Caco-2 (cell line): ENCODE measurements at regions not wholly inside any gene's neighbourhood (a gene's known extent, or its start where the extent isn't known, plus 50 kb on each side); places are given as distances from the start of the nearest gene placed in this dataset.

Experiments used
- BruUV-seq: library from RNA; stranded (reverse); fragments of 400-500 nt; replicated peaks from 2 replicates; lab custom pipeline; 2021; lab: Mats Ljungman, UMichigan
- CTCF ChIA-PET: fragments of 300-600 bp; sonication (Branson Sonifier 250); formaldehyde crosslinking; loops from one replicate; lab custom pipeline; 2022; ENCODE audit warnings: antibody characterized with exemption; lab: Charles Lee
- POLR2A ChIA-PET: fragments of 300-600 bp; sonication (Branson Sonifier 250); formaldehyde crosslinking; loops from one replicate; lab custom pipeline; 2022; ENCODE audit warnings: antibody characterized with exemption; lab: Charles Lee
- DNase-seq, 2 experiments: peaks; one replicate each; pipeline versions ENCODE4 v3.0.0 to v3.0.0-alpha.2; 2020 to 2022
- H3K27me3 ChIP-seq: replicated peaks from 2 replicates; pipeline ENCODE4 v1.6.0; 2011; ENCODE audit warnings: low read length; ENCODE audit not compliant: control insufficient read depth, insufficient read depth
- H3K36me3 ChIP-seq: 2 replicates; pipeline ENCODE4 v1.5.1; 2011; ENCODE audit warnings: low read length; ENCODE audit not compliant: control insufficient read depth, insufficient read depth
- H3K4me1 ChIP-seq: fragments of 250-450 bp; sonication (Bioruptor Pico); 2 replicates; pipeline ENCODE4 v1.5.1; 2020; ENCODE audit warnings: mild to moderate bottlenecking
- H3K4me3 ChIP-seq: 2 replicates; pipeline ENCODE4 v1.5.1; 2011; ENCODE audit warnings: low read depth, mild to moderate bottlenecking, control low read depth, low read length
- H3K9me3 ChIP-seq: fragments of 250-450 bp; sonication (Bioruptor Pico); 2 replicates; pipeline ENCODE4 v1.5.1; 2020; ENCODE audit warnings: mild to moderate bottlenecking, moderate library complexity
- H3K27ac Mint-ChIP-seq: one replicate; pipeline ENCODE4 v1.8.0; 2022; ENCODE audit warnings: mixed read lengths; ENCODE audit not compliant: unreplicated experiment
- H3K27me3 Mint-ChIP-seq: one replicate; pipeline ENCODE4 v1.8.0; 2022; ENCODE audit warnings: mixed read lengths; ENCODE audit not compliant: insufficient read depth, unreplicated experiment
- H3K36me3 Mint-ChIP-seq: one replicate; pipeline ENCODE4 v1.8.0; 2022; ENCODE audit warnings: mild to moderate bottlenecking, mixed read lengths; ENCODE audit not compliant: insufficient read depth, unreplicated experiment
- H3K4me1 Mint-ChIP-seq: one replicate; pipeline ENCODE4 v1.8.0; 2022; ENCODE audit warnings: low read depth, mixed read lengths; ENCODE audit not compliant: unreplicated experiment
- H3K4me3 Mint-ChIP-seq: one replicate; pipeline ENCODE4 v1.8.0; 2022; ENCODE audit warnings: mild to moderate bottlenecking, moderate library complexity, mixed read lengths; ENCODE audit not compliant: unreplicated experiment
- H3K9me3 Mint-ChIP-seq: one replicate; pipeline ENCODE4 v1.8.0; 2022; ENCODE audit warnings: mixed read lengths; ENCODE audit not compliant: unreplicated experiment
- CTCF ChIP-seq, 2 experiments: fragments of 200-600 bp in 1 of 2; IDR thresholded peaks; 1 replicate in 1 of 2; 2 replicates in 1 of 2; pipeline versions ENCODE4 v1.5.1 to v1.8.0; 2011 to 2022; ENCODE audit warnings: antibody characterized with exemption in 1 of 2, control low read depth in 1 of 2, inconsistent platforms in 1 of 2, low read depth in 1 of 2, low read length in 1 of 2, mild to moderate bottlenecking in 1 of 2, moderate library complexity in 1 of 2; ENCODE audit not compliant: insufficient read depth in 1 of 2, severe bottlenecking in 1 of 2, unreplicated experiment in 1 of 2
- intact Hi-C: fragments of 100-400 bp; cut with micrococcal nuclease; formaldehyde crosslinking; loops from one replicate; pipeline ENCODE4 v1.10.0; 2022; ENCODE audit not compliant: unreplicated experiment

GRCh38 chr7:142542105-142542504, 207.2 kb upstream of the PRSS1 start:
- Histone ChIP-seq H3K4me1 (no peaks in the 10 kb centered on the region), H3K36me3 (no peaks in the 10 kb centered on the region), H3K27me3 (no peaks in the 10 kb centered on the region), H3K9me3 (no peaks in the 10 kb centered on the region), H3K4me3 (no peak overlapping the region)
- H3K36me3 Mint-ChIP-seq: no peaks in the 10 kb centered on the region
- BruUV-seq: no TSS peak
- no peak overlapping the region for H3K27ac Mint-ChIP-seq
- no peak overlapping the region for H3K4me3 Mint-ChIP-seq
- no peaks in the 10 kb centered on the region for H3K4me1 Mint-ChIP-seq
- TF ChIP-seq CTCF (IDR thresholded peaks at IDR 0.05; ENCODE audit: insufficient read depth in 1 of 2, low read depth in 1 of 2, low read length in 1 of 2, severe bottlenecking in 1 of 2, unreplicated experiment in 1 of 2): no peak
- H3K9me3 Mint-ChIP-seq: no peaks in the 10 kb centered on the region
- no peak for DNase-seq
- intact Hi-C loops: no loop called here
- ChIA-PET POLR2A (no interaction called here), CTCF (interaction anchor here (0.6 to 1.6 kb wide), 2 partner anchors 42 to 45 kb away, joined by 6 to 7 read pairs; no protein-coding TSS in a partner anchor)
- H3K27me3 Mint-ChIP-seq: peaks cover 5% of the 10 kb centered on the region

GRCh38 chr7:142540371-142540770, 208.9 kb upstream of the PRSS1 start:
- Histone ChIP-seq H3K36me3 (no peaks in the 10 kb centered on the region), H3K27me3 (no peaks in the 10 kb centered on the region), H3K4me3 (no peak overlapping the region), H3K4me1 (no peaks in the 10 kb centered on the region), H3K9me3 (no peaks in the 10 kb centered on the region)
- no peaks in the 10 kb centered on the region for H3K4me1 Mint-ChIP-seq
- H3K36me3 Mint-ChIP-seq: no peaks in the 10 kb centered on the region
- H3K9me3 Mint-ChIP-seq: no peaks in the 10 kb centered on the region
- intact Hi-C loops: no loop called here
- peaks cover 5% of the 10 kb centered on the region for H3K27me3 Mint-ChIP-seq
- no TSS peak for BruUV-seq
- CTCF ChIA-PET: no interaction called here
- POLR2A ChIA-PET: no interaction called here
- no peak overlapping the region for H3K27ac Mint-ChIP-seq
- no peak for DNase-seq
- no peak for TF ChIP-seq CTCF (IDR thresholded peaks at IDR 0.05; ENCODE audit: insufficient read depth in 1 of 2, low read depth in 1 of 2, low read length in 1 of 2, severe bottlenecking in 1 of 2, unreplicated experiment in 1 of 2)
- H3K4me3 Mint-ChIP-seq: no peak overlapping the region

- H3K4me3 Mint-ChIP-seq: no peak overlapping the region
- intact Hi-C loops: loop anchor here (10.0 kb wide), 1 partner anchor 245 kb away; no protein-coding TSS in a partner anchor
Observed at GRCh38 chr7:142539901-142540300, 209.4 kb upstream of the PRSS1 start.

More at GRCh38 chr7:142539901-142540300, 209.4 kb upstream of the PRSS1 start:
- no peaks in the 10 kb centered on the region for H3K4me1 Mint-ChIP-seq
- no peaks in the 10 kb centered on the region for H3K36me3 ChIP-seq
- BruUV-seq: no TSS peak
- no peaks in the 10 kb centered on the region for H3K4me1 ChIP-seq
- CTCF ChIA-PET: no interaction called here
- H3K9me3 ChIP-seq: no peaks in the 10 kb centered on the region
- POLR2A ChIA-PET: no interaction called here
- H3K27me3 ChIP-seq: no peaks in the 10 kb centered on the region
- no peaks in the 10 kb centered on the region for H3K9me3 Mint-ChIP-seq
- peaks cover 5% of the 10 kb centered on the region for H3K27me3 Mint-ChIP-seq
- H3K4me3 ChIP-seq: no peak overlapping the region
- no peaks in the 10 kb centered on the region for H3K36me3 Mint-ChIP-seq
- DNase-seq: no peak
- H3K27ac Mint-ChIP-seq: no peak overlapping the region
- no peak for TF ChIP-seq CTCF (IDR thresholded peaks at IDR 0.05; ENCODE audit: insufficient read depth in 1 of 2, low read depth in 1 of 2, low read length in 1 of 2, severe bottlenecking in 1 of 2, unreplicated experiment in 1 of 2)
